ENCODE measurements at regions not wholly inside any gene's neighbourhood (a gene's known extent, or its start where the extent isn't known, plus 50 kb on each side); places are given as distances from the start of the nearest gene placed in this dataset.

DNA sequence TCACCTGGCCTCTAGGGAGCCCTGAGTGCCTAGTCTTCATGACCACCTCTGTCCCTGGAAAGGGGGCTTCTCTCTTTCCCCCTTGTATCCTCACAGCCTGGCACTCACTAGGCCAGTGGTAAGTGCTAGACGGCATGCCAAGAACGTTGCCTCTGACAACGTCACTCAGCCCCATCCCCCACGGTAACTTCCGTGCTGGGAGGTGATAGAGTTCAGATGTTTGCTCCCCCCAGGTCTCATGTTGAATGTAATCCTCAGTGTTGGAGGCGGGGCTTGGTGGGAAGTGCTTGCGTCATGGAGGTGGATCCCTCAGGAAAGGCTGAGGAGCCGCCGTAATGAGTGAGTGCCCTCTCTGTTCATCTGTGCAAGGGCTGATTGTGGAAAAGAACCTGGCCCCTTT lies 343.3 kb upstream of the MKI67 start:
- no peak for DNase-seq (ENCODE audit: low spot score)

DNA sequence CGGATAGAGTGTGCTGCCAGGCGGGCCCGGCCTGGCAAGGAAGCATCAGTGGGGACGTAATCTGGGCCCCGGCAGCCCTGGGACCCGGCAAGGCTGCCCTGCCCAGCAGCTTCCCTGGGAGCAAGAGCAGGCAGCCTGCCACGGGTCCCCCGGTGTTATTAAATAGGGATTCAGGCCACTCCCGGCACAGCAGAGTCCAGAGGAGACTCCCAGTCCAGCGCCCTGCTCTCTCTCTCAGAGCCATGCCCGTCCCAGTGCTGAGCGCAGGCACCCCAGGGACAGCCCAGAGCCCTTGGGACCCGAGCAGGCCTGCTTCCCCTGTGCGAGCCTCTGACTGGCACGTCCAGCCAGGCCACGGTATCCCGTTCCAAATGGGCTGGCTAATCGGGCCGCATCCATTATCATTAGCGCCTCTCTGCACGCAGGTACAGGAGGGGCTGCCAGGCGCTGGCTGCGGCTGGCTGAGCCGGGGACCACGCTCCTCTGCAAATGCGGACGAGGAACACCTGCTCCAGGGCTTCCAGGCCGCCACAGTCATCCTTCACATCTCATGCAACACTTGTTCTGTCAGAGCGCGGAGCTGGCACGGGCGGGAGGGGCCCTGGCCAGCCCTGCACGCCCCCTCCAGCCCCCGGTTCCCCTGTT lies 344.2 kb upstream of the MKI67 start:
- DNase-seq (ENCODE audit: low spot score) = no peak

DNA sequence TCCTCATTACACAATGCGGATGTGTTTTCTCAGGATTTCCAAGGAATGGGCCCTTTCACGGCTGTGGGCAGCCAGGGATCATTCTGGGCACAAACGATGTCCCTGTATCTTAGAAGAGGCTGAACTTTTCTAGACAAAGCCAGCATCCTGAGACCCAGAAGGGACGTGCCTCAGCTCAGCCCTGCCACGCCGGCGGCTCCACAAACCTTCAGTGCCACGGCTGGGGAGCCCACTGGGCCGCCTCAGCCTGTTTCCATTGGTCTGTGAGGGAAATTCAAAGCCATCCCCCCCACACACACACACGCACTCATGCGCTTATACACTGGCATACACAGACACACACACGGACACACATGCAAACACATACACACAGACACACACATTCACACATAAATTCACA lies 344.9 kb upstream of the MKI67 start:
- DNase-seq (ENCODE audit: low spot score) = no peak

DNA sequence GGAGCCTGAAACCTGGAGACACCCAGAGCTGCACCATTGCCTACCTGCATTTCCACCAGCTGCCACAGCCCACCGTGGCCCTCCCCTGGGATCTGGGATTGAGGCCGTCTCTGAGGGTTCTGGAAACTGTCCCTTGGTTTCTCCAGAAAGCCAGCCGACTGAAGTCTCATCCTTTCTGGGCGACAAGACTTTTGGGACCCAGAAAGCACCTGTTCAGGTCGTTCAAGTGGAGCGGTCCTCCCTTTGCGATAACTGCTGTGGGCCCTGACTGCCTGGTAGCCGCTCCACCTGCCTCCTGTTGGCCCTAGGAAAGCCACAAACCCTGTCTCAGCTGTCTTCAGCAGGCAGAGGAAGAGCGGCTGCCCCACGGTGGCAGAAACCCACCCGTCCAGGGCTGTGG lies 346.0 kb upstream of the MKI67 start:
- no peak for DNase-seq (ENCODE audit: low spot score)

DNA sequence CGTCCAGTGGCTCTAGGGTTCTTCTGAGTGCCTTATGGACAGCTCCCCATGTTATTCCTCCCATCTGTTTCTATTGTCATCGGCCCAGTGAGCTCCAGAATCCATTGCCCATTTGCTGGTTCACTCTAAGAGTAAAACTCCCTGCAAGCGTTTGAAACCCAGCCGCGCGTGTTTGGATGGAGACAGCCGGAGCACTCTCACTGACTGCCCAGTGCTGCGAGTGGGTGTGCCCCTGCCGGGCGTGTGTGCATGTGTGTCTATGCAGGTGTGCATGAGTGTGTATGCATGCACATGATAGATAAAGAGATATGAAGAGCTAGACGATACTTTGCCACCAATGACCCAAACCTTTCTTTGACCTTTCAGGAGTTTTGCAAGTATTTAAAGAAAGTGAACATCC lies 347.2 kb upstream of the MKI67 start:
- no peak for DNase-seq (ENCODE audit: low spot score)

DNA sequence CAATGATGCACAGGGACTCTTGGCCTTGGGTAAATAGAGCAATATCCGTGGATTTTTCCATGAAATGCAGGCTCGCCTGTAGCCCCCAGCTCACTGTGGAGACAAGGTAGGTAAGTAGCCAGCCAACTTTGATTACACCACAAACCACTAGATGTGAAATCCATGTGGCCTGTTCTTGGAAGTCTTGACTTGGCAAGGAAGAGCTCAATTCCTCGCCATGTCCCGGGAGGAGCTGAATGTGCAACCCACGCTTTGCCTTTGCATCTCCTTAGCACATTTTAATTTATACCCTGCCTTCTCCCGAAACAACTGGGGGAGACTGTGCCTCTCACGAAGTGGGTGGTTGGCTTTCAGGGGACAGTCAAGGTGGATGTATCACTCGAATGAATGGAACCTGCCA lies 347.7 kb upstream of the MKI67 start:
- no peak for DNase-seq (ENCODE audit: low spot score)

DNA sequence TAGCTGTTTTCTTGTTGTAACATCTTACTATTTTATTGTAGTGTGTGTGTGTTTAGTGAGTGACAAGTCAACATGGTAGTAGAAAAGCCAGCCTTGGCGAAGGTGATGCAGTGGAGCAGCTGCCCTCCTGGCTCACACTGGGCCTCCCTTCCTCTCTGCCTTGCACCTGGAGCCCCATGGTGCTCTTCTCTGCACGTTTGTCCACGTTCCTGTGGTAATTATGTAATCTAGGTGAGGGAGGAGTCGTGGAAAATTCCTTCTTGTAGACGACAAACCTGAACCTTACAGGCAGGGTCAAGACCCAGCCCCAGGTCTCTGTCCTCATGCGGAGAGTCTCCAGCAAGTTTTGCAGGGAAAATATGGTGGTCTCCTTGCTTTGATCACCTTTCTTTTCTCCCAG lies 348.3 kb upstream of the MKI67 start:
- no peak for DNase-seq (ENCODE audit: low spot score)

DNA sequence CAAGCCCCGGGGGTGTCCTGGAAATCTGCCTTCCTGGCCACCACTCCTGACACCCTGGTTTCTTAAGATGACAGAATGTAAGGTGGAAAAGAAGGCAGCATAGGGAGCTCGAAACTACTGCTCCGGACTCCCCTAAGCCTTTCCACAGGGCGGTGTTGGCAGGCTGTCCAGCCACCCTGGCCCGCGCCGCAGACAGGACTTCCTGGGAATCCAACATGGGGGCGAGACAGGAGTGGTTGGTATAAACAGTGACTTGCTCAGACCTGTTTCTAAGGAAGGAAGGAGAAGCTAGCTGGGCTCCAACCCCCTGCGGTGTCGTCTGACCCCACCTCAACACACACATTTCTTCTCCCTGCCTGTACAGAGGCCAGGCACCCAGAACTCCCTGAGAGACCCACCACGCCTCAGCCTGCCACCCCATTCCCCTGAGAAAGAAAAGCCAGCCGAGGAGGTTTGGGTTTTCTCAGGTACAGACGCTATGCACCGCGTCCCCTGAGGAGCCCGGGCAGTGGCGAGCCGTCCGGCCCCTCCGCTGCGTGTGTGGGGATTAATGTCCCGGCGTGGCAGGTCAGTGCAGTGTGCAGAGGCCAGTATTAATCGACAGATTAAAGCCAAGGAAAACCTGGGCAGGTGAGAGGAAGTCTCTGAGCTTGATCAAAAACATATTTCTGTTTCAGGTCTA lies 349.6 kb upstream of the MKI67 start:
- no peak for DNase-seq (ENCODE audit: low spot score)

DNA sequence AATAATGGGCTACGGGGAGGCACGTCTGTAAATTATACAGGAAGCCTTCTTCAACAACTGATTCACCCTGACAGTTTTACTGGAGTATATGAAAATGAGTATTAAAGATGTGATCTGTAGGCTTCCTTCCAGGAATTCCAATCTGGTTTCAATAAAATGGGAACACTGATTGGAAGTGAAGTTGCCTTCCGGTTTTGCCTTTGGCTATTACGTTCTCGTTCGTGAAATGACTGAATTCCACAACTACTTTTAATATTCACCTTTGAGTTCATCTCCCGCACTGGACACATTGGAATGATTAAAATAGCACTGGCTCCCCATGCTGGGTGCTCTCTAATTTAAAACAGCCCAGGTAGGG lies 350.1 kb upstream of the MKI67 start:
- no peak for DNase-seq (ENCODE audit: low spot score)

DNA sequence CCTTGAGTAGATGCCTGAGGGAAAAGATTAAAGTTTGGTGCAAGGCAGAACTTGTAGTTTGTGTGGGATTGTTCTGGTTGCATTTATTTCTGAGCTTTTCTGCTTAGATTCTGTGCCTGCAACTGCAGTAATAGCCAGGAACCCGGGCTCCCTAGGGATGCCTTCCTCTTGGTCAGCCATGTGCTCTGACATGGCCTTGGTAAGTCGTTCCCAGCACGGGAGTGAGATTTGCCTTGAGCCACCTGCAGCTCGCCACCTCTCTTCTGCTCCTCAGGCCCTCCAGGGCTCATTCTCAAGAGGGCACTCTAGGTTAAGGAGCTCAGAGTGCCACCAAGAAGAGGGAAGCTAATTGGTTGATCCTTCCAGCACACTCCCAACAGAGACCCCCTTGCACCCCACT lies 350.6 kb upstream of the MKI67 start:
- no peak for DNase-seq (ENCODE audit: low spot score)

DNA sequence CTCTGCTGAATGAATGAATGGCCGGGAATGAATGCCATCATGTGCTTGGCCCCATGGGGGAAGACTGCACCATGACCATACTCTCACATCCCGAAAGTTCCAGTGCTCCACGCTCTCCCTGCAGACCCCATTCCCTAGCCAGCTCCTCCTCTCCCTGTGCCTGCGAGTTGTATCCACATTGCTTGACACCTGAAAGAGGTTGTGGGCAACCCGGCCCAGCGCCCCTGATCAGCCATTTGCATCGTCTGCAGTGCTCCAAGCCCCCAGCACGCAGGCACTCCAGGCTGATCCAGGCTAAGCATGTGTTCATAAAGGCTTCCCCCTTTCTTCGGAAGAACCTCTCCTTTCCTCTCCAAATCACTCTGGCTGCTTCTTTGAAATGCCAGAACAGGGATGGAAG lies 354.4 kb upstream of the MKI67 start:
- DNase-seq (ENCODE audit: low spot score) = no peak

DNA sequence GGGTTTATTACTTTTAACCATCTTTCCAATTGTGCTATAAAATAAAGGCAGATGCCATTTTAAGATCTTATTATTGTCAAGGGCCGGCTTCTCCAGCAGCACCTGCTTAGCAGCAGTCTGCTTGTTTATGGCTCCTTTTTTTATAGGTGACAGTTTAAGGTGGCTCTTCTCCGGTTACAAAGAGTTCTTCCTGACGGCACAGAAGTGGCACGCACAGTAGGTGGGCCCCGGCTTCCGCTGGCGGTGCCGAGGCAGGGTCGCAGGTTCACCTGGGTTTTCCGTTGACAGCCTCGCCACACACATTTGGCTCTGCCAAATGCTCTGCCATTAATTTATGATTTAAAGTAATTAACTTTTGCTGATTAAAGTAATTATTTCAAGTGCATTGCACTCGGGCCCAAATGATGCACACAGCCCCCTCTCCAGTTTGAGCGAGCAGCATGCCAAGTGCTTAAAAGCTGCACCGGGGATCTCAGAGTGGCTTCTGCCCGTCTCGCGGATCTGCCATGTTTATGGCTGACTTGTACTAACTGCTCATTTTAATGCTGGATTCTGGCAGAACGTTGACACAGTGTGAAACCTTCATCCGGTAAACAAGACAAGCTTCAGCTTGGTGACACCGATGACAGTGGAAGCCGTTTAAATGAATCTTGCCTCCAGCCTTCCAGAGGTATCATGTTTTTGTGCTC lies 355.1 kb upstream of the MKI67 start:
- no peak for DNase-seq (ENCODE audit: low spot score)

DNA sequence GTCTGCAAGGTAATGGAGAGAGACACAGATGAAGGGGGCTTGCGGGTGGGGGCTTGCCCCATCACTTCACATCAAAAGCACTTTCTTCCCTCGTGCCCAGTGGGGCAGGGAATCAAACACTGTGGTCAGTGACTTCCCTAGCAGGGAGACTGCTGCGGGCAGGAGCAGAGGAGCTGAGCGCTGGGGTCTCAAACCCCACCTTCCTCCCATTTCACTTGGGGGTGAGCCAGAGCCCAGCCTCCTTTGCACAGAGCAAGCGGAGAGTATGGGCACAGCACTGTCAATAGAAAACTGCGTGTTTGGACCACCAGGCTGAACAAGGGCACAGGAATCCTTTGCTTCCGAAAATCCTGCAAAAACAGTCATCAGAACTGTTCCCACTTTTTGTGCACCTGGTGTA lies 355.8 kb upstream of the MKI67 start:
- no peak for DNase-seq (ENCODE audit: low spot score)

DNA sequence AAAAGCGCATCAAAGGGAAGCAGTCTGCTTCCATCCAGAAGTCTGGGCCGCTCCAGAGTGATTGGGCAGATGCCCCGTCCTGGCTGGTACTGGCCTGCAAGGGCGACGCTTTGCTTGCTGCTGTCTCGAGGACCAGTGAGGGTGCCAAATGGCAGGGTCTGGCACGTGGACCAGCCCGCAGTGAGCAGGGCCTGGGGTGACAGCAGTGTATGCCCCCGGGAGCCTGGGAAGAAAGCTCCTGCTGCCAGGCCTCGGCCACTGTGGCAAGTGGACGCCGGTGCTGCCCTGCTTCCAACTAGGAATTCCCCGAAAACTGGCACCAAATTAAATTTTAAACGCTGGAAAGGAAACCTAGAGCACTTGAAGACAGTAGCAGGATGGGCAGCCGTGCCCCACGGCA lies 357.0 kb upstream of the MKI67 start:
- no peak for DNase-seq (ENCODE audit: low spot score)

DNA sequence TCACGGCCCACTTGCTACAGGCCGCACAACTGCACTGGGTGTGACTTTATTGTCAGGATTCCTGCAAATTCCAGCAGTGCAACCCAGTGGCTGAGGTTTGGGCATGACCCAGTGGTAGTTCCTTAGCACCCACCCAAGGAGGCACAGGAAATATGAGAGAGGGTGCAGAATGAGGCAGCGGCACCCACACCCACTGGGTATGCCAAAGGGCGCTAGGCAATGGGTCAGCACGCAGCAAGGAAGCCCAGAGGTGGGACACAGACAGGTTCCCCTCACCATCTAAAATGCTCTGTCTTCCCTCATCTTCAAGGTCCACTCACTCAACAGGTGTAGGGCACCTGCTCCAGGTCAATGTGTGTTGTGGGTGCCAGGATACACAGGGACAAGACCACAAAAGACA lies 357.8 kb upstream of the MKI67 start:
- no peak for DNase-seq (ENCODE audit: low spot score)

DNA sequence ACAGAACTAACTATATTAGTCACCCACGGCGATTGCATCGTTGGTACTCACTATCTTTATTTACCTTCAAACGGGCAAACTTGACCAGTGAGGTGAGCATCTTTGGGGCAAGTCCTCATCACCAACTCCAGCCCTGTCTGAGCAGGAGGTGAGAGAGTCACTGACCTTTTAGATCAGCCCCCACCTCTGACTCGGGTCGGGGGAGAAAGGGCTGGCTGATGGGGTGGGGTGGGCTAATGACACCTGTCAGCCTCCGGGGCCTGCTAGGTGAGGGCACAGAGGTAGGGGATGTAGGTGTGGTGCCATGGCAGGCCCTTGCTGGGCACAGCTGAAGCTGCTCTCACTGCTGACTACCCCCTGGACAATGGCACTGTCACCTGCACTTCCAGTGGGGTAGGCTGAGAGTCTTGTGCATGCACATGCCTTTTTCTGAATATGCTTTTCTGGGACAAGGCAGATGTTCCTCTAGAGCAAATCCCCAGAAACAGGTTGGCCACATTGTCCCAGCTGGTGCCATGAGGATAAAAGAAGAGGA lies 359.5 kb upstream of the MKI67 start:
- DNase-seq (ENCODE audit: low spot score) = no peak

DNA sequence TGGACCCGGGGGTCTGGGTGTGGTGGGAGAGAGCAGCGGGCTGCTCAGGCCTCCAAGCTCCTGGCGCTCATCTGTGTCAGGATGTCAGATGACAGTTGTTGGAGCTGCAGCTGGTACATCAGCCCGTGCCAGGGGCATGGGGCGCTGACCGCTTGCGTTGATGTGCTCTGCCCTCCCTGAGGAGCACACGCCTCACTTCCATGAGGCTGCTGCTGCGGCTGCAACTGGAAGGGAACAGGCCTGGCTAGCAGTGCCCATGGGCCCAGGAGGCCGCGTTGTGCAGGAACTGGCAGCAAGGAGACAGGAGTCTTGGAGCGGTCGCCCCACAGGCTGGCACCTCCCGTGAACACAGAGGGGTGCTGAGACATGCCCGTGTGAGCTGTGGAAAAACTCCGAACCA lies 361.3 kb upstream of the MKI67 start:
- no peak for DNase-seq (ENCODE audit: low spot score)

DNA sequence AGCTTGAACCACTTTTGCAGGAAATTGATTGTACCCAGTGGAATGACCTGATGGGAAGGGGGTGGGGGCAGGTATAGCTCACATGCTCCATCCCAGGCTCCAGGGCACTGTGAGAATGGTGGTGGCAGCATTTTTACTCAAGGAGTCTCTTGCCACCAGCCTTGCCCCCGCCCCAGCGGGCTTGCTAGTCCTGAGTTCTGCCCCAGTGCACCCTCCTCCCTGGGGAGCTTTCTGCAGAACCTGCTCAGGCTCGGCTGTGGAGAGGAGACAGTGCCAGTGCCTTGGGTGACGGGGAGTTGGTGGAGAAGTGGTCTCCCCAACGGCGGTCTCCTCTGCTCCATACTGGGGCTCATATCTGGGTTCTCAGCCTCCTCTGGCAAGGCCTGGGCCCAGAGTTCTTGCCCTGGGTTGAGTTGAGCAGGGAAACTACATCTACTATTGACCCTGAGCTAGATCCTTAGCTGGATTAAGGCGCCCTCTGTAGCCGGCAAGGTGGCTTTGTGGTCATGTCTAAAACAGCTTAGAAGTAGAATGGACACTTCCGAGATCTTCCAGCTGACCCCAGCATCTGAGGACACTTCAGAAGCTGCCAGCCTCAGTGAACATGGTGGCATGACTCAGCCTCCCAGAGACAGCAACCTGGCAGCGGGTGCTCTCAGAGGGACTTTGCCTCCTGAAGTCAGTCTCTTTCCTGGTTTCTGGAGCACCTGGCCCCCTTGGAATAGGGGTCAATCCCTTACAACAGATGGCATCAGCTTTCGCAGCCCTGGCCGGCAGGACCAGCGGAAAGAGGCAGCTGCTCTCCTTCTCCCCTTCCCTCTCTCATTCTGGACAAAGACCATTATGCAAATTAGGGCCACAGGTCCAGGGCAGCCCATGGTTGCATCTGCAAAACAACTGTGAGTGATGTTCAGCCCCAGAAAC lies 363.4 kb upstream of the MKI67 start:
- DNase-seq (ENCODE audit: low spot score) = no peak

DNA sequence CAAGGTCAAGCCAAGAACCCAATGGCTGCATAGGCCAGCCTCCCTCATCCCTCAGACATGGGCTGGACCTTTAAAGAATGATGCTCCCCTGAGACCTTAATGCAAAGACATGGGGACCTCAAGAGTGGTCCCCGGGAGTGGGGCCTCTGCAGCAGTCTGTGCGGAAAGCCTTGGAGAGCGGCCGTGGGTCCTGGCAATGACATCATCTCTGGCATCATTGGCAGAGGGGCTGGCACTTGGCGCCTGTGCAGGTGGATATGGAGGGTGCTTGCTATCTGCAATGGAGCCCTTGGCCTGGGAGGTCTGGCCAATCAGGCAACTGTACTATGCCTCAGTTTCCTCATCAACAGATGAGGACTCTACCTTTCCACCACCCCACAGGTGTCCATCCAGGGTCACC lies 365.5 kb upstream of the MKI67 start:
- no peak for DNase-seq (ENCODE audit: low spot score)

DNA sequence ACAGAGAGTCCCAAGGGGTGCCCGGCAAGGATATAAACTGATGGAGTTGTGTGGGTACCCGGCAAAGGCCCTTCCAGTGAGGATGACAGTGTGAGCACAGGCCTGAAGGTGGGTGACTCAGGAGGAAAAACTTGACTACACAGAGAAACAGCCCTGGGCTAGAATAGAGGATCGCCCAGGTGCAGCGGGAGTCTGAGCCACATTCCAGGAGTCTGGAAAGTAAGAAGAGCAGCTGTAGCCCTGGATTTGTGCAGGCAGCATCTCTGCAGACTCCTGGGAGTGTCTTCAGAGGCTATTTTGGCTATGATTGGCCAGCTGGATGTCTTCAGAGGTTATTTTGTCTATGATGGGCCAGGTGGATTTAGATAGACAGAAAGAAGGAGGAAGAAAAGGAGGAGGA lies 367.6 kb upstream of the MKI67 start:
- DNase-seq (ENCODE audit: low spot score) = no peak

DNA sequence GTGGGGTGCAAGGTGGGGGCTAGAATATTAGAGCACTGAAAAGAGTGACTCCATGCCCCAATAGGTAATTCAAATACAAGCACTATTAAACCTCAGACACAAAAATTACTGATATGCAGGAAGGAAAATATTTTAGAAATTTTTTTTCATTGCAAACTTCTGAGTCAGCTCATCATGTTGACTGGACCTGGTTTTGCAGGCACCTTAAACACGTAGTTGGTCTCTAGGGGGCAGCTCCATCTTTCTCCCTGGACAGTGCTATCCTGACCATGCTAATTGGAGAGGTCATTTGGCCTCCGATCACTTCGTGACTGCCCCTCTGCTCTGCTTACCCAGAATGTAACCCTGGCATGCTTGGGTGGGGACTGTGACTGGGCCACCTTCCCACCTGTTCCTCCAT lies 368.4 kb upstream of the MKI67 start:
- no peak for DNase-seq (ENCODE audit: low spot score)

DNA sequence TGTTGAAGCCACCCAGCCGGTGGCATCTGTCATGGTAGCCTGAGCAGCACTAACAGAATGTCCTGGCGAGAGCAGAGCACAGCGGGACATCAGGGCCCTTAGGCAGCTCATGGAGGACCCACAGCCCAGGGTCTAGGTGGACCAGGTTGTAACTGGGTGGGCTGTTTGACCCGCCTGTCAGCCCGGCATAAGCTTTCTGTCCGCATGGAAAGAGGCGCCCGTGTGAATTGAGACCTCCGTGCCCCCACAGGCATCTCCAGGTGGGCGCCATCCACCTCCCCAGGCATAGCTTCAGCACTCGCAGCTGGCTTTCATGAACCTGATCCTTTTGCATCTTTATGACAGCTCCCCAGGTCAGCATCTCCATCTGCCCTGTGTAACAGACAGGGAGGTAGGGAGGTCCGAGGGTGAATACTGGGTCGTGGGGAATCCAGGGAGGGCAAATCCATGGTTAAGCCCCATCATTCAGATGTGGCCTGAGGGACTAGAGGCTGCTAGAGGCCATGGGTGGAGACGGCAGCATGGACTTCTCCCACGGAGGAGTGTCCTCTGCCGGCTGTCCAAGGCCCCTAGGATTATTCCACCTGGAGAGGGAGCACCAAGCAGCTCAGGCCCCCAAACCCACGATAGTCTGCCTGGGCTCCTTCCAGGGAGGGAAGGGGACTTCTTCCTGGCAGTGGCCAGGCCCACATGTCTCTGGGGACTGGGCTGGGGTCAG lies 371.6 kb upstream of the MKI67 start:
- DNase-seq (ENCODE audit: low spot score) = no peak
